PC-9 (cell line): ENCODE measurements at regions not wholly inside any gene's neighbourhood (a gene's known extent, or its start where the extent isn't known, plus 50 kb on each side); places are given as distances from the start of the nearest gene placed in this dataset.

Source experiments
- CTCF ChIP-seq: fragments of 200-600 bp; sonication (generic); conservative IDR thresholded peaks from 2 replicates; pipeline ENCODE4 v1.6.1; 2017; ENCODE audit warnings: mixed run types, antibody characterized with exemption, mild to moderate bottlenecking, moderate library complexity
- EZH2 ChIP-seq: fragments of 200-600 bp; sonication (generic); IDR thresholded peaks from 2 replicates; pipeline ENCODE4 v1.8.0; 2017; ENCODE audit warnings: antibody characterized with exemption, low read depth

GRCh38 chr10:129415215-129416140 is 51.6 kb upstream of the MGMT start:
- TF ChIP-seq CTCF (no peak), EZH2 (no peak)
